MCF 10A (cell line): ENCODE measurements at regions not wholly inside any gene's neighbourhood (a gene's known extent, or its start where the extent isn't known, plus 50 kb on each side); places are given as distances from the start of the nearest gene placed in this dataset.
A peak's percentile ranks its signal among the peaks of the same experiment; 100 is the strongest.

Source experiments
- BruUV-seq: library from RNA; stranded (reverse); fragments of 400-500 nt; replicated peaks from 2 replicates; lab custom pipeline; 2021; lab: Mats Ljungman, UMichigan
- CTCF ChIA-PET: fragments of 300-600 bp; sonication (Branson Sonifier 250); formaldehyde crosslinking; extraction: SDS; loops from one replicate; lab custom pipeline; 2021; ENCODE audit warnings: antibody characterized with exemption, inconsistent platforms; lab: Yijun Ruan, JAX
- POLR2A ChIA-PET: fragments of 300-600, 350-650 bp; sonication (Branson Sonifier 250); formaldehyde crosslinking; extraction: SDS; loops from one replicate; lab custom pipeline; 2020; ENCODE audit warnings: antibody characterized with exemption, inconsistent platforms; lab: Yijun Ruan, JAX
- DNase-seq: peaks from one replicate; pipeline ENCODE4 v3.0.0-alpha.2; 2018; ENCODE audit not compliant: unreplicated experiment
- H3K27ac Mint-ChIP-seq: one replicate; pipeline ENCODE4 v1.8.0; 2022; ENCODE audit warnings: mild to moderate bottlenecking, low read depth, mixed read lengths; ENCODE audit not compliant: unreplicated experiment
- H3K27me3 Mint-ChIP-seq: one replicate; pipeline ENCODE4 v1.8.0; 2022; ENCODE audit warnings: mixed read lengths; ENCODE audit not compliant: insufficient read depth, unreplicated experiment
- H3K36me3 Mint-ChIP-seq: one replicate; pipeline ENCODE4 v1.8.0; 2022; ENCODE audit warnings: mild to moderate bottlenecking, moderate library complexity, mixed read lengths; ENCODE audit not compliant: insufficient read depth, unreplicated experiment
- H3K4me1 Mint-ChIP-seq: one replicate; pipeline ENCODE4 v1.8.0; 2022; ENCODE audit warnings: mixed read lengths; ENCODE audit not compliant: insufficient read depth, unreplicated experiment
- H3K4me3 Mint-ChIP-seq: one replicate; pipeline ENCODE4 v1.8.0; 2022; ENCODE audit warnings: mild to moderate bottlenecking, moderate library complexity, mixed read lengths; ENCODE audit not compliant: unreplicated experiment
- H3K9me3 Mint-ChIP-seq: one replicate; pipeline ENCODE4 v1.8.0; 2022; ENCODE audit warnings: mixed read lengths; ENCODE audit not compliant: unreplicated experiment
- CTCF ChIP-seq: fragments of 200-600 bp; IDR thresholded peaks from one replicate; pipeline ENCODE4 v1.8.0; 2022; ENCODE audit warnings: antibody characterized with exemption, mild to moderate bottlenecking; ENCODE audit not compliant: unreplicated experiment
- intact Hi-C: fragments of 100-400 bp; cut with micrococcal nuclease; formaldehyde crosslinking; loops from 2 replicates; pipeline ENCODE4 v1.14.1; 2022

GRCh38 chr1:209328196-209328595 lies 255.3 kb upstream of the CAMK1G start:
- POLR2A ChIA-PET: interaction anchor here (1.0 to 4.2 kb wide), 5 partner anchors 10 to 100 kb away, joined by 3 to 14 read pairs (median 6); no protein-coding TSS in a partner anchor
- peaks cover 26% of the 10 kb centered on the region for H3K4me1 Mint-ChIP-seq
- H3K27me3 Mint-ChIP-seq: no peaks in the 10 kb centered on the region
- intact Hi-C loops: no loop called here
- BruUV-seq: no TSS peak
- no peak overlapping the region for H3K4me3 Mint-ChIP-seq
- H3K36me3 Mint-ChIP-seq: no peaks in the 10 kb centered on the region
- H3K27ac Mint-ChIP-seq: no peak overlapping the region
- TF ChIP-seq CTCF: no peak
- no peaks in the 10 kb centered on the region for H3K9me3 Mint-ChIP-seq
- DNase-seq: no peak
- CTCF ChIA-PET: interaction anchor here (1.4 to 4.9 kb wide), 4 partner anchors 10 to 79 kb away, joined by 4 to 44 read pairs (median 6); no protein-coding TSS in a partner anchor

GRCh38 chr1:209335178-209335577 lies 248.3 kb upstream of the CAMK1G start:
- Mint-ChIP-seq H3K9me3 (no peaks in the 10 kb centered on the region), H3K27ac (no peak overlapping the region), H3K36me3 (no peaks in the 10 kb centered on the region), H3K4me1 (peaks cover 5% of the 10 kb centered on the region), H3K27me3 (no peaks in the 10 kb centered on the region), H3K4me3 (no peak overlapping the region)
- ChIA-PET CTCF (interaction anchor here (0.6 to 3.3 kb wide), 38 partner anchors 8 to 1317 kb away, joined by 3 to 29 read pairs (median 4); no protein-coding TSS in a partner anchor), POLR2A (interaction anchor here (0.6 to 1.6 kb wide), 9 partner anchors 9 to 1944 kb away, joined by 3 to 9 read pairs (median 3); no protein-coding TSS in a partner anchor)
- DNase-seq: peak; percentile 75
- BruUV-seq: no TSS peak
- TF ChIP-seq CTCF: peak; percentile 96
- intact Hi-C loops: loop anchor here (1.0 to 5.0 kb wide), 2 partner anchors 100 to 983 kb away; no protein-coding TSS in a partner anchor

- Mint-ChIP-seq H3K27me3 (no peaks in the 10 kb centered on the region), H3K4me1 (no peaks in the 10 kb centered on the region), H3K9me3 (peaks cover 7% of the 10 kb centered on the region), H3K27ac (no peak overlapping the region), H3K36me3 (no peaks in the 10 kb centered on the region), H3K4me3 (no peak overlapping the region)
- ChIA-PET POLR2A (interaction anchor here (1.2 to 3.1 kb wide), 2 partner anchors 16 to 90 kb away, joined by 4 to 11 read pairs; no protein-coding TSS in a partner anchor), CTCF (interaction anchor here (0.6 to 10.4 kb wide), 11 partner anchors 8 to 225 kb away, joined by 3 to 106 read pairs (median 4); no protein-coding TSS in a partner anchor)
- BruUV-seq: no TSS peak
- no peak for DNase-seq
- intact Hi-C loops: no loop called here
- TF ChIP-seq CTCF: no peak
Observed at GRCh38 chr1:209341146-209341545, 242.4 kb upstream of the CAMK1G start.

- ChIA-PET CTCF (interaction anchor here (0.6 to 10.4 kb wide), 12 partner anchors 10 to 224 kb away, joined by 3 to 106 read pairs (median 4); no protein-coding TSS in a partner anchor), POLR2A (interaction anchor here (1.2 to 3.1 kb wide), 3 partner anchors 13 to 89 kb away, joined by 4 to 11 read pairs (median 4); no protein-coding TSS in a partner anchor)
- H3K4me1 Mint-ChIP-seq: no peaks in the 10 kb centered on the region
- H3K36me3 Mint-ChIP-seq: no peaks in the 10 kb centered on the region
- TF ChIP-seq CTCF: no peak
- DNase-seq: no peak
- no TSS peak for BruUV-seq
- H3K27ac Mint-ChIP-seq: no peak overlapping the region
- no peaks in the 10 kb centered on the region for H3K27me3 Mint-ChIP-seq
- peaks cover 7% of the 10 kb centered on the region for H3K9me3 Mint-ChIP-seq
- H3K4me3 Mint-ChIP-seq: no peak overlapping the region
- intact Hi-C loops: no loop called here
Observed at GRCh38 chr1:209341673-209342420, 241.7 kb upstream of the CAMK1G start.
